Mononuclear cell (primary cell): ENCODE measurements at regions not wholly inside any gene's neighbourhood (a gene's known extent, or its start where the extent isn't known, plus 50 kb on each side); places are given as distances from the start of the nearest gene placed in this dataset.

Experiments used
- H3K27me3 ChIP-seq: 2 replicates; pipeline ENCODE4 v1.6.0; 2011; ENCODE audit warnings: low read length, control low read depth; ENCODE audit not compliant: insufficient read depth
- H3K4me1 ChIP-seq: 2 replicates; pipeline ENCODE4 v1.5.1; 2011; ENCODE audit warnings: mild to moderate bottlenecking, low read length, control low read depth; ENCODE audit not compliant: insufficient read depth
- H3K4me3 ChIP-seq: 2 replicates; pipeline ENCODE4 v1.5.1; 2011; ENCODE audit warnings: mild to moderate bottlenecking, low read length, moderate library complexity
- H3K9me3 ChIP-seq: 2 replicates; pipeline ENCODE4 v1.5.1; 2011; ENCODE audit warnings: low read depth, mild to moderate bottlenecking, control low read depth, low read length

GRCh38 chr2:220166616-220167015 lies 539.2 kb downstream of the SLC4A3 start:
- no peaks in the 10 kb centered on the region for H3K4me1 ChIP-seq
- H3K27me3 ChIP-seq: no peaks in the 10 kb centered on the region
- H3K4me3 ChIP-seq: no peak overlapping the region
- H3K9me3 ChIP-seq: no peaks in the 10 kb centered on the region

DNA sequence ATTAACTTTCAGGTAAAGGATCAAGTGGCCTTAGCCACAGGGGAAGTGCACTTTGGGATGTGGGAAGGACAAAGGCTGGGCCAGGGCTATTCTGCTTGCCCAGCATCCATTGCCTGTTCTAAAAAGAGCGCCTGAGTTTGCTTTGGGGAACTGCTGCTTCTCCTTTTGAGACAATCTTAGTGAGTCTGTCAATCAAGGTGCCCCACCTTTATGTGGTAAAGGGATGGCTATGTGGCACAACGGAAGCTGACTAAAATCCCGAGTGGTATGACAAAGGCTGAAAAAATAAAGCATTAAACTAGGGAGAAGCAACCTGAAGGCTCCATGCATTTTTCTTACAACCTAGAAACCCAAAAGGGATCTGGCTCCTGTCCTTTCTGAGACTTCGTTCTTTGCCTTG lies 540.5 kb downstream of the SLC4A3 start:
- Histone ChIP-seq H3K27me3 (no peaks in the 10 kb centered on the region), H3K9me3 (no peaks in the 10 kb centered on the region), H3K4me3 (no peak overlapping the region), H3K4me1 (no peaks in the 10 kb centered on the region)

DNA sequence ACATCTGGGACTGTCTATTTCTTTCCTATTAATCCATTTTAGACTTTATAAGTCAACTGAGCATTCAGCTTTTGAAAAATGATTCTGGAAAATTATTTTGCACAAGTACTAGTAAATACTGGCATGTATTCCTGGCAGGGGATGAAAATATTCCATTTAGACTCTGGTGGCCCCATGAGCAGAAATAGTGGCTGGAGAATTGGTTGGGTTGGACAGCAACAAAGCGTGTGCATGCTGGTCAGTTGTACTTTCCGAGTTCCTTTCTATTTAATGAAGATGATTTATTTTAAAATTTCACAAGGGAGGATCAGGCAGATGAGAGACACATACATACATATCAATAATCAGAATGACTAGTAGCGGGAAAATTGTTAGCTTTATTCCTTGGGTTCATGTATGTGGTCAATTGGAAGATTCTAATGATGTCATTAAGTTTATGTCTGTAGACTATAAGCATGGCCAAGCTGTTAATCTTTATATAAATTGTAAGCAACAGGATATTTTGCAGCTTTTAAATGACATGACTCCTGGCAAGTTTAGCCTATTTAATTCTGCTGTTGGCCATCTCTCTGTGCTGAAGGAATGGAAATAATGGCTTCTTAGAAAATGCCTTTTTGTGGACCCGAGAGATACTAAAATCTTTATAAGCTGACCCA lies 541.6 kb downstream of the SLC4A3 start:
- Histone ChIP-seq H3K4me3 (no peak overlapping the region), H3K9me3 (no peaks in the 10 kb centered on the region), H3K4me1 (no peaks in the 10 kb centered on the region), H3K27me3 (no peaks in the 10 kb centered on the region)

DNA sequence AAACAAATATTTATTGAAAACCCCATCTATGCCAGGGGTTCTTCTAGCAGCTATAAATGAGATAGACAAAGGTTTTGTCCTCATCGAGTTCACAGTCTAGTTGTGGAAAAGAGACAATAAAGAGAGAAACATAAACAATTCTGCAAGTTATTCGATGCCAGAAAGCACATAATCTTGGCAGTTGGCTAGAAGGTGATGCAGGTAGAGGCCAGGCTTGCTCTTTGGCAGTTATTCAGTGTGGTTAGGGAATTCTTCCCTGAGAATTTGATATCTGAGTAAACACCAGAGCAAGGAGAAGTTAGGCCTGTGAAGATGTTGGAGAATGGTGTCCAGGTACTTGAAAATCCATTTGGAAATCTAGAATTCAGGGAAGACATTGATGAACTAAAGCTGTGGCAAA lies 547.4 kb downstream of the SLC4A3 start:
- no peaks in the 10 kb centered on the region for H3K27me3 ChIP-seq
- H3K4me3 ChIP-seq: no peak overlapping the region
- no peaks in the 10 kb centered on the region for H3K9me3 ChIP-seq
- no peaks in the 10 kb centered on the region for H3K4me1 ChIP-seq

DNA sequence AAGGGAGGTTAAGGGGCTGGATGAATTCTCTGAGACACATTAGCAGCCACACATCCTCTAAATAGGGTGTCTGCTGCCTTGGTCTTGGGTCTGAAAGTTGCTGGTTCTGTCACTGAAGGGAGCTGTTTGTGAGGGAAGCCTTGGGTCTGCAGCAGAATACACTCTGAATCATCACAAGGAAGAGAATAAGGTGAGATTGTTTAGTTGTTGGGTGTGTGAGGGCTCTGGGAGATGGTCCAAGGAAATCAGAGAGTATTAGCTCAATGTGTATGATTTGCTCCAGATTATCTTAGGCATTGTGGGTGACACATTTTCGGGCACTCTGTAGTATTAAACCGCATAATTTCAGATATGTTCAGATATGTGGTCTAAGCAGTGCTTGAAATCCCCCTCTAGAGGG lies 548.5 kb downstream of the SLC4A3 start:
- Histone ChIP-seq H3K4me1 (no peaks in the 10 kb centered on the region), H3K27me3 (no peaks in the 10 kb centered on the region), H3K9me3 (no peaks in the 10 kb centered on the region), H3K4me3 (no peak overlapping the region)

DNA sequence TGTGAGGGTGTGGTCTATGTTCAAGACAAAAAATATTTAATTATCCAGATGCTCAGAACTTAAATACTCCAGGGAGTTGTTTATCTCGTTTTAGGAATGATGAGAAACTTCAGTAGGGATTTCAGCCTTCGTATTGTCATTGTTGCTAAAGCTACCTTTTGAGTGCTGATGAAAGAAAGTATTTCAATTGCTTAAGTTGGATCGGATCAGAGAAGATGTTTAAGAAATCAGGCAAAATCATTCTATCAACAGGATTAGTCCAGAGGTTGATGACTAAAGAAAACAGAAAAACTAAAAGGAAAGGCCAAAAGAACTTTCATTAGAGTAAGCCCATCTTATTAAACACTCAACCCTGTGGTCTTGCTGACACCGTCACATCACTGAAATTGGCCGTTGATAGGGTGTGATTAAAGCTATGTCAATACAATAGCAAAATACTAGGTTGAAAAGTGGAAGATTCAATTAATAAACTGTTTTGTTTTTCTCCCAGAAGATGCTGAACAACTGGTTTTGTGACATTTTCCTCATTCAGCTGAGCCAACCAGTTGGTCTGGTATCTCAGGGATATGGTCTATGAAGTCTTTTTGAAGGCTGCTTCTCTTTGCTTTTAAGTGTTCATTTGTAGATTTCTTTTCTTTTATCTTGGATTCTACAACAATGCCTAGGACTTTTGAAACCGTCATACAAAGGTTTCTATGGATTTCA lies 551.7 kb downstream of the SLC4A3 start:
- Histone ChIP-seq H3K4me3 (no peak overlapping the region), H3K27me3 (no peaks in the 10 kb centered on the region), H3K4me1 (no peaks in the 10 kb centered on the region), H3K9me3 (no peaks in the 10 kb centered on the region)

DNA sequence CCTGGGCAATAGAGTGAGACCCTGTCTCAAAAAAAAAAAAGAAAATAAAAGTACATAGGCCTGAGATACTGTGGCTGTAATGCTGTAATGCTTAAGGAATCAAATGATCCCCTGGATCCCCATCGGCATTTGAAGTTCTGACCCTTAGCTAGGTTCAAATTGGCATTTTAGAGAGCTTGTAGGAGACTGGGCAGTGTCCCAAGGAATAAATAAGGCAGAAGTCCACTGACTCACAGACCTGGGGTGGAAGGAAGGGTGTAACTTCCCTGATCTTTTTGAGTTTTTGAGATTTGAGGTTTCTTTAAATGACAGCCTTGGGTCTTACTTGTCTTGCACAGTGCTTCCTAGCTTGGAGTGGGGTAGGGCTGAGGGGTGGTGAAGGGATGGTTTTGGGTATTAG lies 553.7 kb downstream of the SLC4A3 start:
- no peak overlapping the region for H3K4me3 ChIP-seq
- no peaks in the 10 kb centered on the region for H3K4me1 ChIP-seq
- H3K9me3 ChIP-seq: no peaks in the 10 kb centered on the region
- H3K27me3 ChIP-seq: no peaks in the 10 kb centered on the region

DNA sequence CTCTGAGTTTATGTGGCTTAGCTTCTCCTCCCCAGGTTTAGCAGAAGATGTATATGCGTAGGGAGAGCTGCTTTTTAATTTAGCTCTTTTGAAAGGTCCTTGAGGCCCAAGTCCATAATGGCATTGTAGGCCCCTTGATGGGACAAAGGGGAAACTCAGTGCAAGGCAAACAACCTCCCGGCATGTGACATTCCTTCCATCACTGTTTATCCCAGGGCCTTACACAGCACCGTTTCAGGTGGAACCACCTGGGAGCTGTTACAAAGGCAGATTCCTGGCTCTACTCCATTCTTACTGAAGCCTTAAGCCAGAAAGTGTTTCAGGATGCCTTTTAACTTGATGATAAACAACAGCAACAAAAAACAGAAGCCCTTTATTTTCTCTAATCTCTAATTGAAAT lies 555.4 kb downstream of the SLC4A3 start:
- Histone ChIP-seq H3K9me3 (no peaks in the 10 kb centered on the region), H3K4me3 (no peak overlapping the region), H3K4me1 (no peaks in the 10 kb centered on the region), H3K27me3 (no peaks in the 10 kb centered on the region)

- H3K4me1 ChIP-seq: no peaks in the 10 kb centered on the region
- H3K27me3 ChIP-seq: no peaks in the 10 kb centered on the region
- no peak overlapping the region for H3K4me3 ChIP-seq
- H3K9me3 ChIP-seq: no peaks in the 10 kb centered on the region
Measured at GRCh38 chr2:220185766-220186305, 558.4 kb downstream of the SLC4A3 start.

DNA sequence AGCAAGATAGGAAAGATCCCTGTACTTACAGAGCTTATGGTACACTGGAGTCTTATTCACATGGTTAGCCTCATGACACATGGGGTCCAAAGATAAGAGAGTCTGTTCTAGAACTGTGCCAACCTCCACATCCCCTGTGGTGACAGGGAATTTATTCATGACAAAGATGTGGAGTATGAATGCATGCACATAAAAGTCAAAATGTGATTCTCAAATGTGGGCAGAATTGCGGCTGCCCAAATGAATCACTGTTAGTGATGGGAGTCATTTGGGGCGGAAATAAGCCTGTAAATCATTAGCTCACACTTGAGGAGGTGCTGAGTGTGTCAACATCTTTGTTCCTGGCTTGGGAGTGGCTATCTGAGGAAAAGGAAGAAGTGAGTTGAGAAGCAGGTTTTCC lies 560.6 kb downstream of the SLC4A3 start:
- Histone ChIP-seq H3K27me3 (no peaks in the 10 kb centered on the region), H3K4me3 (no peak overlapping the region), H3K9me3 (no peaks in the 10 kb centered on the region), H3K4me1 (no peaks in the 10 kb centered on the region)

DNA sequence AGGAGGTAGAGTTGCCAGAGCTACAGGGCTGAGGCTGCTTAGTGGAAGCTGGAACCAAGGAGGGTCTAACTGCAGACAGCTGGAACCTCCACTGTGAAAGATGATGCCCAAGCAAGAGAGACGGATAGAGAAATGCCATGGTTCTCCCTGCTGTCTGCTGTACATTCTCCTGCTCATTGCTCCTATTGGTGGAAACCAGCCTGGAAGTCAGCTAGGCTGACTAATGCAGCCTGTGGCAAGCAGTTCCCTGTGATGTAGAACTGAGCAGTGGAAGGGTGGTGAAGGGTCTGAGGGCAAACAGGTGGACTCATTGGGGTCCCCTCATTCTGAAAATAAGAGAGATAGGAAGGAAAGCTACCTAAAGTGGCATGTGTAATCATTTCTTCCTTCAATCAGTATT lies 563.6 kb downstream of the SLC4A3 start:
- H3K27me3 ChIP-seq: no peaks in the 10 kb centered on the region
- H3K4me1 ChIP-seq: no peaks in the 10 kb centered on the region
- no peak overlapping the region for H3K4me3 ChIP-seq
- H3K9me3 ChIP-seq: no peaks in the 10 kb centered on the region

- no peaks in the 10 kb centered on the region for H3K4me1 ChIP-seq
- H3K4me3 ChIP-seq: no peak overlapping the region
- H3K9me3 ChIP-seq: no peaks in the 10 kb centered on the region
- no peaks in the 10 kb centered on the region for H3K27me3 ChIP-seq
Measured at GRCh38 chr2:220191737-220192136, 564.3 kb downstream of the SLC4A3 start.

DNA sequence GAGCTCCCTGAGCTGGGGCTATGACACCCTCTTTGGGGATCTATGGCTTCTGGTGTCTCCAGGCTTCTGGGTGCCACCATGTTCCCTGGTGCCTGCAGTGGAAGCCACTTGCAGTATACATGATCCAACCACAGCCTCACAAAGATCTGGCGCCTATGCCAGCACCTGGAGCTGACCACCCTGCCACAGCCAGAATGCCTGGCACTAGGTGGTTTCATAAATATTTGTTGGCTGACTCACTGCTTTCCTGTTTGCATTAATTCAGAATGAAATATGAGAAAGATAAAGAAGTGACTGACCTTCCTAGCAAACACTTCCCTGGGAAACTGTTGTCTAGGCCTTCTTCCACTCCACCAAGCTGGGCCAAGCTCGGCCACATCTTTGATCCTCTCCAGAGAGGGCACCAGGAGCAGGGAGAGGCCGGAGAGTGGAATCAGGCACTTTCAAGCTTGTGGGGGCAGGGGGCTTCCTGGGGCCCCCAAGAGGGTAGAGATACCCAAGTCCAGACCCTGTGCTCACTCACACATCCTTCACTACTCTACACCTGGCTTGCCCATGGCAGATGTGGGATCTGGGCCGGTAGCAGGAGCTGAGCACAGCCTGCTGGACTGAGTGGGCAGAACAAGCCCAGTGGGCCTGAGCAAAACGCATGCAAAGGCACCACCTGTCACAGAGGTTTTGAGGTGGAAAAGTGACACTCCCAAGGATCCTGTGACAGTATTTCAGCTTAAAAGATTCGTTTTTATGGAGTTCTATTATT lies 565.7 kb downstream of the SLC4A3 start:
- no peak overlapping the region for H3K4me3 ChIP-seq
- H3K4me1 ChIP-seq: no peaks in the 10 kb centered on the region
- no peaks in the 10 kb centered on the region for H3K27me3 ChIP-seq
- no peaks in the 10 kb centered on the region for H3K9me3 ChIP-seq

- Histone ChIP-seq H3K9me3 (no peaks in the 10 kb centered on the region), H3K4me1 (no peaks in the 10 kb centered on the region), H3K27me3 (no peaks in the 10 kb centered on the region), H3K4me3 (no peak overlapping the region)
Measured at GRCh38 chr2:220194630-220195584, 567.5 kb downstream of the SLC4A3 start.
